Esophagus muscularis mucosa (tissue), 4 donors: ENCODE measurements at regions not wholly inside any gene's neighbourhood (a gene's known extent, or its start where the extent isn't known, plus 50 kb on each side); places are given as distances from the start of the nearest gene placed in this dataset.

Experiments used
- DNase-seq: peaks from one replicate; pipeline ENCODE4 v3.0.0-alpha.2; 2017; ENCODE audit errors: extremely low spot score
- H3K27ac ChIP-seq, 4 donors: fragments of 200-600 bp; sonication (generic); replicated peaks in 1 of 4; 1 replicate in 3 of 4; 2 replicates in 1 of 4; pipeline ENCODE4 v1.5.1; 2016 to 2019; ENCODE audit warnings: mild to moderate bottlenecking in 1 of 4
- H3K27me3 ChIP-seq, 4 donors: fragments of 200-600 bp; sonication (generic); one replicate each; pipeline versions ENCODE4 v1.5.1 to v1.6.0; 2016 to 2019
- H3K36me3 ChIP-seq, 4 donors: fragments of 200-600 bp; sonication (generic); one replicate each; pipeline ENCODE4 v1.5.1; 2016 to 2019
- H3K4me1 ChIP-seq, 4 donors: fragments of 200-600 bp; sonication (generic); one replicate each; pipeline ENCODE4 v1.5.1; 2016 to 2019
- H3K4me3 ChIP-seq, 4 donors: fragments of 200-600 bp; sonication (generic); 1 replicate in 2 of 4; 2 replicates in 2 of 4; pipeline ENCODE4 v1.5.1; 2016 to 2019; ENCODE audit warnings: mild to moderate bottlenecking in 4 of 4, moderate library complexity in 1 of 4
- H3K9me3 ChIP-seq, 4 donors: fragments of 200-600 bp; sonication (generic); 1 replicate in 3 of 4; 2 replicates in 1 of 4; pipeline ENCODE4 v1.5.1; 2016 to 2019
- EP300 ChIP-seq: sonication (generic); formaldehyde crosslinking; IDR thresholded peaks from one replicate; pipeline ENCODE4 v1.6.1; 2017; ENCODE audit warnings: antibody characterized with exemption
- POLR2A ChIP-seq: fragments of 450-650 bp; IDR thresholded peaks from one replicate; pipeline ENCODE4 v1.6.1; 2017; ENCODE audit warnings: antibody characterized with exemption, moderate library complexity, mild to moderate bottlenecking, low read depth
- POLR2AphosphoS5 ChIP-seq, 2 donors: sonication (generic); formaldehyde crosslinking; IDR thresholded peaks; one replicate each; pipeline ENCODE4 v1.6.1; 2017; ENCODE audit warnings: antibody characterized with exemption in 2 of 2
- WGBS: methylation state at CpG from one replicate; pipeline ENCODE4 v1.1.5; 2018; 5-methylcytosine and 5-hydroxymethylcytosine counted together
- intact Hi-C: fragments of 100-400 bp; cut with DNase I; formaldehyde crosslinking; loops from one replicate; pipeline ENCODE4 v1.15.1; 2023
- TF ChIP-seq, protein P1 (sequence below), 3 experiments: fragments of 200-600 bp in 2 of 3; fragments of 450-650 bp in 1 of 3; sonication (generic) in 2 of 3; IDR thresholded peaks; one replicate each; pipeline ENCODE4 v1.5.1; 2017 to 2019; ENCODE audit warnings: antibody characterized with exemption in 3 of 3, mild to moderate bottlenecking in 2 of 3, moderate library complexity in 1 of 3

DNA sequence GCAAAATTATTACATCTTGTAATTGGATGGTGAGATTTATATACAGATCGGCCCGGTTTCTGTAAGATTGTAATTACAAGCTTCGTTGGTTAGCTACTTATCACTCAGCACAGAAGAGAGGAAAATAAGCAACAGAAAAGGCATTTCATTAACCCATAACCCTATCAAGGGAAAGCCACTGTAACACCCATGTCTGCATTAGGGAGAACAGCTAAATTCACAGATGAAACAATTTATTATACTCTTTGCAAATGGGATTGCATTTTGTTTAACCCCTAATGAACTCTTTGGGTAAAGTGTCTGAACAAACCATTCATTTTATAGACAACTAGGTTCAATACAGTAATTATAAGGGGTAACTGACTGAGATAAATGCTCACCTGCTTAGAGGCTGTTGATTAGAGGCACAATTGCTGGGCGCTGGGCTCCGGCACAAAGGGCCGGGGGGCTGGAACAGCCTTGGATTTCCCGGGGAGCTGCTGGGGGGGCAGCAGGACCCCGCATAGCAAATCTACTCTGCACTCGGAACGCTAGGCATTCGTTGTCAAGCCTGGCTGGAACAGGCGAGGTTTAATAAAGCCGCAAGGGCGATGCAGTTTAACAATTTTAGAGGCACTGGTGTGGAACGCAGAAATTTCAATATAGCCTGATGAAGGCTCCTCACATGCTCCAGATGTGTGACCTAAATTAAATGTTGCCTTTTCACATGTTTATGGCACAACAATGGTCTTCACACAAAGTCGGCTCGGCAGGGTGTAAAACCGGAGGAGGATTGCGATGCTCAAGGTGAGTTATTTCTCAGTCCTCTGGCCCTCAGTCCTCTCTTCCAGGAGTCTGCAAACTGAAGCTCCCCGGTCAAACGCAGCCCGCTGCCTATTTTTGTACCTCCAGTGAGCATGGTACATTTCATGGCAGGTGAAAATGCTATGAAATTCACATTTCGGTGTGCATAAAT is 134.0 kb upstream of the IRX6 start:
- 46% methylated on average over 23 of the region's 23 CpGs for WGBS
- Histone ChIP-seq H3K4me3 (no peak overlapping the region), H3K27ac (no peak overlapping the region), H3K36me3 (no peaks in the 10 kb centered on the region), H3K27me3 (peaks cover 0 to 39% (median 0%) of the 10 kb centered on the region in 4 donors), H3K4me1 (no peaks in the 10 kb centered on the region), H3K9me3 (peaks cover 0 to 12% (median 3%) of the 10 kb centered on the region in 4 donors)
- no peak for TF ChIP-seq EP300
- TF ChIP-seq POLR2A, result no peak
- TF ChIP-seq, protein P1, sequence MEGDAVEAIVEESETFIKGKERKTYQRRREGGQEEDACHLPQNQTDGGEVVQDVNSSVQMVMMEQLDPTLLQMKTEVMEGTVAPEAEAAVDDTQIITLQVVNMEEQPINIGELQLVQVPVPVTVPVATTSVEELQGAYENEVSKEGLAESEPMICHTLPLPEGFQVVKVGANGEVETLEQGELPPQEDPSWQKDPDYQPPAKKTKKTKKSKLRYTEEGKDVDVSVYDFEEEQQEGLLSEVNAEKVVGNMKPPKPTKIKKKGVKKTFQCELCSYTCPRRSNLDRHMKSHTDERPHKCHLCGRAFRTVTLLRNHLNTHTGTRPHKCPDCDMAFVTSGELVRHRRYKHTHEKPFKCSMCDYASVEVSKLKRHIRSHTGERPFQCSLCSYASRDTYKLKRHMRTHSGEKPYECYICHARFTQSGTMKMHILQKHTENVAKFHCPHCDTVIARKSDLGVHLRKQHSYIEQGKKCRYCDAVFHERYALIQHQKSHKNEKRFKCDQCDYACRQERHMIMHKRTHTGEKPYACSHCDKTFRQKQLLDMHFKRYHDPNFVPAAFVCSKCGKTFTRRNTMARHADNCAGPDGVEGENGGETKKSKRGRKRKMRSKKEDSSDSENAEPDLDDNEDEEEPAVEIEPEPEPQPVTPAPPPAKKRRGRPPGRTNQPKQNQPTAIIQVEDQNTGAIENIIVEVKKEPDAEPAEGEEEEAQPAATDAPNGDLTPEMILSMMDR (IDR thresholded peaks at IDR 0.05), result no peak
- no peak for TF ChIP-seq POLR2AphosphoS5 (IDR thresholded peaks at IDR 0.05)
- DNase-seq, result no peak
- intact Hi-C loops, result no loop called here

DNA sequence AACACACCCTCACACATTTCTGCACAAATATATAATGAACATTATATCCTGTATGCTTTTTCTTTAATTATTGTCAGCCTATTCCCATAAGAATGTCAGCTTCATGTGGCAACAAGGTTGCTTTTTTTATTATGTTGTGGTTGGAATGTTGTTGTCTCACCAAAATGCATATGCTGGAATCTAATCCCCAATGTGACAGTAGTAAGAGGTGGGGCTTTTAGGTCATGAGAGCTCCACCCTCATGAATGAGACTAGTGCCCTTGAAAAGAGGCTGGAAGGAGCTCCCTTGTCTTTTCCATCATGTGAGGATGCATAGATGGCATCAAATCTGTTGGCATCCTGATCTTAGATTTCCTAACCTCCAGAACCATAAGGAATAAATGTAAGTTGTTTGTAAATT is 131.3 kb upstream of the IRX6 start:
- no peak overlapping the region for H3K27ac ChIP-seq
- peaks cover 0 to 20% (median 0%) of the 10 kb centered on the region in 4 donors for H3K27me3 ChIP-seq
- no peaks in the 10 kb centered on the region for H3K36me3 ChIP-seq
- TF ChIP-seq POLR2AphosphoS5 (IDR thresholded peaks at IDR 0.05) (no peak), EP300 (no peak), POLR2A (no peak)
- TF ChIP-seq, protein P1 (IDR thresholded peaks at IDR 0.05), result no peak
- no peak overlapping the region for H3K4me3 ChIP-seq
- no peaks in the 10 kb centered on the region for H3K4me1 ChIP-seq
- peaks cover 0 to 12% (median 3%) of the 10 kb centered on the region in 4 donors for H3K9me3 ChIP-seq
- DNase-seq, result no peak
- intact Hi-C loops, result no loop called here

DNA sequence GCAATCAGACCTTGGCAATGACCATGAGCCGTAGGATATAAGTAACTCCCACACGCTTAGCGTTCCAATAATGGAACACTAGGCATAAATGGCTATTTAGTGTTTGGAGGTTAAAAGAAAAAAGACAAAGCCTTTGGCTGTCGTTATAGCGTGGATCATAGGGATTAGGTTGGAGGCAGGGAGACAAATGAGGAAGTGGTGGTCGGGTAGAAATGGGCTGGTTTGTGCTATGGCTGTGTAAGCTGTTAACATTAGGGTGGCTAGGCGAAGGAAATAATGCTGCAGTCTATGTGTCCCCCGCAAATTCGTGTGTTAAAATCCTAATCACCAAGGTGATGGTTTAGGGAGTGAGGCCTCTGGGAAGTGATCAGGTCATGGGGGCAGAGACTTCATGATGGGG is 120.4 kb upstream of the IRX6 start:
- DNase-seq, result no peak
- 78% methylated on average over 9 of the region's 9 CpGs for WGBS
- Histone ChIP-seq H3K27ac (no peak overlapping the region), H3K4me1 (no peaks in the 10 kb centered on the region), H3K4me3 (no peak overlapping the region), H3K27me3 (no peaks in the 10 kb centered on the region), H3K9me3 (no peaks in the 10 kb centered on the region), H3K36me3 (no peaks in the 10 kb centered on the region)
- intact Hi-C loops, result no loop called here
- TF ChIP-seq, protein P1 (IDR thresholded peaks at IDR 0.05), result no peak
- TF ChIP-seq POLR2AphosphoS5 (IDR thresholded peaks at IDR 0.05) (no peak), EP300 (no peak)

DNA sequence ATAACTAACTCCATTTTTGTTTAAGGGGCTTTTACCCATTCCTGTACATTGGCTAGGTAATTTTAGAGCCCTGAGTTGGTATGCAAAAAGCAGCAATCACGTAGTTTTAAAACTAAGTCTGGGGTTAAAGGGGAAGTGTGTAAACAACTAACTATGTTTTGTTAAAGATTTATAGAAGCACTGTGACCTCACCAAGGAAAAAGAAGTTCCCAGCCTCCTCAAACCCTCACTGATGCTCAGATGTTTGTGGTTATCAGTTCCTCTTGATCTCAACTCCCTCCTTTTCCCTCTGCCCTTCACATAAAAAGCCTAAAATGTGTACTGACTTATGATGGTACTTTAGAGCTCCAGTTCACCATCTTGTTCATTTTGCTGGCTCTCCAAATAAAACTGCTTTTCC is 119.9 kb upstream of the IRX6 start:
- 46% methylated on average over 1 of the region's 1 CpG for WGBS

More for the DNA sequence above, 119.9 kb upstream of the IRX6 start:
- DNase-seq, result no peak
- no peak overlapping the region for H3K4me3 ChIP-seq
- no peaks in the 10 kb centered on the region for H3K9me3 ChIP-seq
- H3K27me3 ChIP-seq, result no peaks in the 10 kb centered on the region
- H3K36me3 ChIP-seq, result no peaks in the 10 kb centered on the region
- intact Hi-C loops, result no loop called here
- H3K27ac ChIP-seq, result no peak overlapping the region
- H3K4me1 ChIP-seq, result no peaks in the 10 kb centered on the region
- TF ChIP-seq POLR2AphosphoS5 (IDR thresholded peaks at IDR 0.05), result no peak
- TF ChIP-seq POLR2A, result no peak
- no peak for TF ChIP-seq EP300
- TF ChIP-seq, protein P1 (IDR thresholded peaks at IDR 0.05), result no peak
